HG03039 (cell line): ENCODE measurements at regions not wholly inside any gene's neighbourhood (a gene's known extent, or its start where the extent isn't known, plus 50 kb on each side); places are given as distances from the start of the nearest gene placed in this dataset.
"Not testable (repeated sequence)": the region's sequence is repeated elsewhere in the genome, so short reads cannot be mapped to it uniquely, and the experiment has no call there.

Source experiments
- ATAC-seq: cut with Tn5 transposase; IDR thresholded peaks from one replicate; pipeline ENCODE4 v1.9.1; 2021; ENCODE audit warnings: mild to moderate bottlenecking, moderate library complexity; ENCODE audit not compliant: unreplicated experiment

- no peak for ATAC-seq
These were observed 274.7 kb upstream of the ID4 start for GRCh38 chr6:19562468-19562867.

- ATAC-seq, result no peak
These were observed 267.6 kb upstream of the ID4 start for GRCh38 chr6:19569563-19569962.

- ATAC-seq, result no peak
These were observed 266.0 kb upstream of the ID4 start for GRCh38 chr6:19571176-19571575.

GRCh38 chr6:19578481-19578880 lies 258.7 kb upstream of the ID4 start:
- no peak for ATAC-seq

- ATAC-seq, result not testable (repeated sequence)
These were observed 253.0 kb upstream of the ID4 start for GRCh38 chr6:19584207-19584606.

- no peak for ATAC-seq
These were observed 249.8 kb upstream of the ID4 start for GRCh38 chr6:19587238-19587942.

- no peak for ATAC-seq
These were observed 246.6 kb upstream of the ID4 start for GRCh38 chr6:19590501-19591131.

GRCh38 chr6:19597809-19598320 lies 239.3 kb upstream of the ID4 start:
- no peak for ATAC-seq

GRCh38 chr6:19599796-19600464 lies 237.2 kb upstream of the ID4 start:
- ATAC-seq, result no peak

- no peak for ATAC-seq
These were observed 234.6 kb upstream of the ID4 start for GRCh38 chr6:19602434-19603013.

- no peak for ATAC-seq
These were observed 233.4 kb upstream of the ID4 start for GRCh38 chr6:19603721-19604120.

GRCh38 chr6:19605624-19606023 lies 231.5 kb upstream of the ID4 start:
- ATAC-seq, result no peak

- no peak for ATAC-seq
These were observed 228.6 kb upstream of the ID4 start for GRCh38 chr6:19608546-19608945.

- no peak for ATAC-seq
These were observed 227.1 kb upstream of the ID4 start for GRCh38 chr6:19609972-19610641.

GRCh38 chr6:19612672-19613466 lies 224.3 kb upstream of the ID4 start:
- not testable (repeated sequence) for ATAC-seq

- ATAC-seq, result no peak
These were observed 223.5 kb upstream of the ID4 start for GRCh38 chr6:19613678-19614077.

- ATAC-seq, result no peak
These were observed 221.1 kb upstream of the ID4 start for GRCh38 chr6:19616022-19616421.

GRCh38 chr6:19632230-19632629 lies 204.9 kb upstream of the ID4 start:
- no peak for ATAC-seq

- ATAC-seq, result no peak
These were observed 204.4 kb upstream of the ID4 start for GRCh38 chr6:19632786-19633185.

- no peak for ATAC-seq
These were observed 201.4 kb upstream of the ID4 start for GRCh38 chr6:19635728-19636127.
